Activated naive CD4-positive, alpha-beta T cell treated with anti-CD3 and anti-CD28 coated beads for 36 hours (primary cell): ENCODE measurements at regions not wholly inside any gene's neighbourhood (a gene's known extent, or its start where the extent isn't known, plus 50 kb on each side); places are given as distances from the start of the nearest gene placed in this dataset.

Experiments used
- CTCF ChIA-PET: fragments of 350-600 bp; sonication (Branson Sonifier 250); formaldehyde crosslinking; loops from one replicate; lab custom pipeline; 2021; ENCODE audit warnings: antibody characterized with exemption; lab: Charles Lee
- DNase-seq: peaks from one replicate; pipeline ENCODE4 v3.0.0-alpha.2; 2020
- H3K27ac Mint-ChIP-seq: one replicate; pipeline ENCODE4 v1.8.0; 2021; ENCODE audit warnings: mild to moderate bottlenecking, mixed read lengths
- H3K27me3 Mint-ChIP-seq: one replicate; pipeline ENCODE4 v1.8.0; 2021; ENCODE audit warnings: low read depth, mixed read lengths
- H3K36me3 Mint-ChIP-seq: one replicate; pipeline ENCODE4 v1.8.0; 2021; ENCODE audit warnings: low read depth, mixed read lengths
- H3K4me1 Mint-ChIP-seq: one replicate; pipeline ENCODE4 v1.8.0; 2021; ENCODE audit warnings: low read depth, mixed read lengths
- H3K4me3 Mint-ChIP-seq: one replicate; pipeline ENCODE4 v1.8.0; 2021; ENCODE audit warnings: mild to moderate bottlenecking, moderate library complexity, mixed read lengths
- H3K9me3 Mint-ChIP-seq: one replicate; pipeline ENCODE4 v1.8.0; 2021; ENCODE audit warnings: mixed read lengths
- intact Hi-C: fragments of 100-400 bp; cut with micrococcal nuclease; formaldehyde crosslinking; loops from one replicate; pipeline ENCODE4 v1.15.1; 2023

- CTCF ChIA-PET: no interaction called here
- H3K36me3 Mint-ChIP-seq: no peaks in the 10 kb centered on the region
- DNase-seq: no peak
- H3K27ac Mint-ChIP-seq: no peak overlapping the region
- H3K9me3 Mint-ChIP-seq: peaks cover 2% of the 10 kb centered on the region
- peaks cover 5% of the 10 kb centered on the region for H3K27me3 Mint-ChIP-seq
- intact Hi-C loops: no loop called here
- H3K4me3 Mint-ChIP-seq: no peak overlapping the region
- no peaks in the 10 kb centered on the region for H3K4me1 Mint-ChIP-seq
These were observed 214.1 kb upstream of the KLF4 start for GRCh38 chr9:107703651-107704050.

- H3K27me3 Mint-ChIP-seq: peaks cover 5% of the 10 kb centered on the region
- no peak overlapping the region for H3K27ac Mint-ChIP-seq
These were observed 211.3 kb upstream of the KLF4 start for GRCh38 chr9:107700847-107701246.

DNA sequence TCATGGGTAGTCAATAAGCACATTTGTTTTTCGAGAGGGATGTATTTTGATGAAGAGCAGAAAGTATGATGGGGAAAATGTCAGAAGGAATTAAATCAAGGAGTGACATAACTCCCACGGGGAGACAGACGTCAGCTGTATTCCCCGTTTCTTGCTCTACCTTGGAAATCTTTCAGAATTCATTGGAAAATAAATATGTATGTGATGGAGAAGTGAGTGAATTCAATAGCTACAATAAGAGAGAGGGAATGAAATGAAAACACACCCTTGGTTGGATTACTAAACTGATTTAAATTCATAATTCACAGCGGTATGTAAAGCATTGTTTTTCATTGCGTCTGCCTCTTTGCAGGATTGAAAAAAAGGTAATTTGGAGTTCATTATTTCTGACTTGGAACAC, 209.7 kb upstream of the KLF4 start:
- Mint-ChIP-seq H3K36me3 (no peaks in the 10 kb centered on the region), H3K27me3 (peaks cover 5% of the 10 kb centered on the region), H3K4me3 (no peak overlapping the region), H3K4me1 (no peaks in the 10 kb centered on the region), H3K9me3 (peaks cover 2% of the 10 kb centered on the region), H3K27ac (no peak overlapping the region)
- intact Hi-C loops: no loop called here
- DNase-seq: no peak
- CTCF ChIA-PET: interaction anchor here (0.7 kb wide), 1 partner anchor 1036 kb away, joined by 3 read pairs; no protein-coding TSS in a partner anchor

More at GRCh38 chr9:107700847-107701246, 211.3 kb upstream of the KLF4 start:
- CTCF ChIA-PET: no interaction called here
- H3K9me3 Mint-ChIP-seq: peaks cover 2% of the 10 kb centered on the region
- H3K36me3 Mint-ChIP-seq: no peaks in the 10 kb centered on the region
- DNase-seq: no peak
- no peaks in the 10 kb centered on the region for H3K4me1 Mint-ChIP-seq
- no peak overlapping the region for H3K4me3 Mint-ChIP-seq
- intact Hi-C loops: no loop called here

- no peak for DNase-seq
- peaks cover 2% of the 10 kb centered on the region for H3K9me3 Mint-ChIP-seq
- intact Hi-C loops: no loop called here
- H3K27me3 Mint-ChIP-seq: peaks cover 5% of the 10 kb centered on the region
- no peak overlapping the region for H3K27ac Mint-ChIP-seq
- H3K4me1 Mint-ChIP-seq: no peaks in the 10 kb centered on the region
- H3K4me3 Mint-ChIP-seq: no peak overlapping the region
- H3K36me3 Mint-ChIP-seq: no peaks in the 10 kb centered on the region
- CTCF ChIA-PET: interaction anchor here (0.7 kb wide), 1 partner anchor 1035 kb away, joined by 3 read pairs; no protein-coding TSS in a partner anchor
These were observed 209.2 kb upstream of the KLF4 start for GRCh38 chr9:107698779-107699178.

GRCh38 chr9:107696302-107696701, 206.7 kb upstream of the KLF4 start:
- Mint-ChIP-seq H3K27ac (no peak overlapping the region), H3K4me1 (no peaks in the 10 kb centered on the region), H3K9me3 (no peaks in the 10 kb centered on the region), H3K27me3 (peaks cover 2% of the 10 kb centered on the region), H3K36me3 (no peaks in the 10 kb centered on the region), H3K4me3 (no peak overlapping the region)
- CTCF ChIA-PET: no interaction called here
- DNase-seq: no peak
- intact Hi-C loops: no loop called here

GRCh38 chr9:107694390-107694789, 204.8 kb upstream of the KLF4 start:
- intact Hi-C loops: no loop called here
- no peak for DNase-seq
- Mint-ChIP-seq H3K27me3 (no peaks in the 10 kb centered on the region), H3K4me3 (no peak overlapping the region), H3K36me3 (no peaks in the 10 kb centered on the region), H3K9me3 (no peaks in the 10 kb centered on the region), H3K4me1 (no peaks in the 10 kb centered on the region), H3K27ac (no peak overlapping the region)
- CTCF ChIA-PET: no interaction called here

DNA sequence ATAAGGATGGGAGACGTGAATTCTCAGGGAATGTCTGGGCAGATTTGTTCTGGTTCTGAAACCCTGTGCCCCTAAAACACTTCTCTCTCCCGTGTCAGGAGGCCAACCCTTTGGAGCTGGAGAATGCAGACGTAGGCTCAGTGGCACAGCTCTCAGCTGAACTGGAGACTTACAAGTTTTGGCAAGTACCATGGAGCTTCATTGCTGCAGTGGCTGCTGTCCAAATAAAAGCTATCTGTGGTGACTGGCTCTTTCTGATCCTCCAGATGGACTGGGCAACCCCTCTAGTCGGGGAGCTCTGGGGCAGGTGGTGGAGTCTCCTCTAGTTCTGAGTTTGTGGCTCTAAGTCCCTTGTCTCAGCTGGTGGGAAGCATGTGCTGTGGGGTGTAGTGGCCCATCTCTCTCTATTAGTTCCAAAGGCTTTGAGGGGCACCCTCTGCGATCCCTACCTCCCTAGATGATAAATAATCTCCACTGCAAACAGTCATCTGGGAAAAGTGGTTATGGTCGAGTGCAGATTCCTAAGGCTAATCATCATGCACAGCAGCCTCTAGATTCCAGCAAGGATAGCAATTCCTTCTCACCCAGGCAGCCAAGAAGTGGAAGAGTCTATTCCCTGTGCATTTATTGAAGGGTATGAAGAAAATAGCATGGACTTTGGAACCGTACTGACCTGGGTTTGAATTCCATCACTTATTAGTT, 204.2 kb upstream of the KLF4 start:
- intact Hi-C loops: no loop called here
- DNase-seq: no peak
- Mint-ChIP-seq H3K27me3 (no peaks in the 10 kb centered on the region), H3K4me3 (no peak overlapping the region), H3K36me3 (no peaks in the 10 kb centered on the region), H3K9me3 (no peaks in the 10 kb centered on the region), H3K27ac (no peak overlapping the region), H3K4me1 (no peaks in the 10 kb centered on the region)
- CTCF ChIA-PET: no interaction called here

- intact Hi-C loops: no loop called here
- Mint-ChIP-seq H3K4me3 (no peak overlapping the region), H3K27me3 (peaks cover 3% of the 10 kb centered on the region), H3K4me1 (no peaks in the 10 kb centered on the region), H3K27ac (no peak overlapping the region), H3K36me3 (no peaks in the 10 kb centered on the region), H3K9me3 (peaks cover 2% of the 10 kb centered on the region)
- CTCF ChIA-PET: no interaction called here
- DNase-seq: no peak
These were observed 202.1 kb upstream of the KLF4 start for GRCh38 chr9:107691664-107692063.

GRCh38 chr9:107690021-107690420, 200.5 kb upstream of the KLF4 start:
- Mint-ChIP-seq H3K27ac (no peak overlapping the region), H3K4me3 (no peak overlapping the region), H3K4me1 (no peaks in the 10 kb centered on the region), H3K9me3 (peaks cover 2% of the 10 kb centered on the region), H3K27me3 (peaks cover 3% of the 10 kb centered on the region), H3K36me3 (no peaks in the 10 kb centered on the region)
- intact Hi-C loops: no loop called here
- DNase-seq: no peak
- CTCF ChIA-PET: interaction anchor here (0.5 kb wide), 1 partner anchor 33 kb away, joined by 3 read pairs; no protein-coding TSS in a partner anchor

GRCh38 chr9:107688728-107689127, 199.2 kb upstream of the KLF4 start:
- no peak overlapping the region for H3K27ac Mint-ChIP-seq
- no peaks in the 10 kb centered on the region for H3K4me1 Mint-ChIP-seq
- H3K9me3 Mint-ChIP-seq: peaks cover 2% of the 10 kb centered on the region
- CTCF ChIA-PET: no interaction called here
- no peak overlapping the region for H3K4me3 Mint-ChIP-seq
- intact Hi-C loops: no loop called here
- H3K36me3 Mint-ChIP-seq: no peaks in the 10 kb centered on the region
- H3K27me3 Mint-ChIP-seq: peaks cover 3% of the 10 kb centered on the region
- no peak for DNase-seq

DNA sequence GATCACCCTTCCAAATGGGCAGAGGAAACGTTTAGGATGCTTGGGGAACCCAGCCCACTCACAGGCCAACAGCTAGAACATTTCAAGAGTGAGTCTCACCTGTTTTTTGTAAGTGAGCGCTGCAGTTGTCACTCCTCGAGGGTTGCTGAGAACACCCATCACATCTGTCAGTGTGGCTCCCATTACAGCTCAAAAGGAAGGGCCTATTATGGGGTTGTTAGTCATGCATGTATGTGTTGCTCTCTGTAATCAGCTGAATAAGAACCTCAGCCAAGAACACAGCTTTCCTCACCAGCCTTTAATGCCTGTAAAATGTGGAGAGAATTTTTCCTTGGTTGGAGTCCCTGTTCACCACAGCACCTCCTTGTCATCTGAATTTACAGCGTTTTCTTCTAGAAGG, 196.3 kb upstream of the KLF4 start:
- peaks cover 2% of the 10 kb centered on the region for H3K9me3 Mint-ChIP-seq
- H3K36me3 Mint-ChIP-seq: no peaks in the 10 kb centered on the region
- H3K4me3 Mint-ChIP-seq: no peak overlapping the region
- CTCF ChIA-PET: no interaction called here
- peaks cover 3% of the 10 kb centered on the region for H3K27me3 Mint-ChIP-seq
- intact Hi-C loops: no loop called here
- DNase-seq: no peak
- H3K4me1 Mint-ChIP-seq: no peaks in the 10 kb centered on the region
- no peak overlapping the region for H3K27ac Mint-ChIP-seq

- H3K4me3 Mint-ChIP-seq: no peak overlapping the region
- H3K9me3 Mint-ChIP-seq: peaks cover 2% of the 10 kb centered on the region
- CTCF ChIA-PET: no interaction called here
- H3K4me1 Mint-ChIP-seq: no peaks in the 10 kb centered on the region
- no peaks in the 10 kb centered on the region for H3K36me3 Mint-ChIP-seq
- no peak overlapping the region for H3K27ac Mint-ChIP-seq
- intact Hi-C loops: no loop called here
- no peak for DNase-seq
- H3K27me3 Mint-ChIP-seq: peaks cover 3% of the 10 kb centered on the region
These were observed 195.8 kb upstream of the KLF4 start for GRCh38 chr9:107685376-107685775.

- CTCF ChIA-PET: no interaction called here
- H3K4me3 Mint-ChIP-seq: no peak overlapping the region
- intact Hi-C loops: no loop called here
- H3K4me1 Mint-ChIP-seq: no peaks in the 10 kb centered on the region
- no peak overlapping the region for H3K27ac Mint-ChIP-seq
- peaks cover 2% of the 10 kb centered on the region for H3K9me3 Mint-ChIP-seq
- no peak for DNase-seq
- H3K27me3 Mint-ChIP-seq: peaks cover 3% of the 10 kb centered on the region
- no peaks in the 10 kb centered on the region for H3K36me3 Mint-ChIP-seq
These were observed 194.7 kb upstream of the KLF4 start for GRCh38 chr9:107684224-107684623.
